ENCODE measurements at regions not wholly inside any gene's neighbourhood (a gene's known extent, or its start where the extent isn't known, plus 50 kb on each side); places are given as distances from the start of the nearest gene placed in this dataset.

DNA sequence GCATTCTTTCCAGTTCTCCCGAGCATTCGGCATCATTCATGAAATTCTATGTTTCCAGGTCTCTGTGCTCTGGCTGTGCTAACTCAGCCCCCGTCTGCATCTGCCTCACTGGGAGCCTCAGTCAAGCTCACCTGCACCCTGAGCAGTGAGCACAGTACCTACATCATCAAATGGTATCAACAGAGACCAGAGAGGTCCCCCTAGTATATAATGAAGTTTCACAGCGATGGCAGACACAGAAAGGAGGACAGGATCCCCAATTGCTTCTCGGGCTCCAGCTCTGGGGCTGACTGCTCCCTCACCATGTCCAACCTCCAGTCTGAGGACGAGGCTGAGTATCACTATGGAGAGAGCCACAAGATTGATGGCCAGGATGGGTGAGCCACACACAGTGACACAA is 52.8 kb upstream of the IGLL5 start:
- ATAC-seq (no peak), DNase-seq (no peak)
- intact Hi-C loops (cut with DNase I) = no loop called here
- Histone ChIP-seq H3K27me3 (ENCODE audit: control insufficient read depth, insufficient read depth) (no peaks in the 10 kb centered on the region), H3K4me1 (ENCODE audit: control insufficient read depth, insufficient read depth, low read length) (no peaks in the 10 kb centered on the region), H3K27ac (ENCODE audit: low read length) (no peak overlapping the region), H3K9me3 (ENCODE audit: control insufficient read depth, low read length) (peaks cover 3% of the 10 kb centered on the region), H3K4me3 (ENCODE audit: low read length) (no peak overlapping the region)
- WGBS = 77% methylated on average over 6 of the region's 6 CpGs

DNA sequence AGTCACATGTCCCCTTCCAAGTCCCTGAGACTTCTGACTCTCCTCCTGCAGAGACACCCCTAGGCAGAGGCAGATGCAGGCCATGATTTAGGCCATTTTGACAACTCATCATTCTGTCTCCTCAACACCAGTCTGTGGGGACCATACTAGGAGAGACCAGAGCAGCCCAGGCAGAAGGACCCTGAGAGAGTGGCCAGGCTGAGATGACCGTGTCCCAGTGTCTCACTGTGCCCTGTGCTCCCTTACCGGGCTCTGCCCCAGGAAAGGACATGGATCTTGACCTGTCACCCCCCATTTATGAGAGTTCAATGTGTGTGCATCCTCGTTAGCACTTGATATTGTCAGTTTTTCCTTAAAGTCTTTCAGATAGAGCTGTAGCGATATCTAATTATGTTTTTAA is 52.4 kb upstream of the IGLL5 start:
- no peak for DNase-seq
- Histone ChIP-seq H3K27me3 (ENCODE audit: control insufficient read depth, insufficient read depth) (no peaks in the 10 kb centered on the region), H3K4me1 (ENCODE audit: control insufficient read depth, insufficient read depth, low read length) (no peaks in the 10 kb centered on the region), H3K9me3 (ENCODE audit: control insufficient read depth, low read length) (peaks cover 3% of the 10 kb centered on the region), H3K4me3 (ENCODE audit: low read length) (no peak overlapping the region), H3K27ac (ENCODE audit: low read length) (no peak overlapping the region)
- intact Hi-C loops (cut with DNase I) = no loop called here
- WGBS = 80% methylated on average over 4 of the region's 4 CpGs
- no peak for ATAC-seq

DNA sequence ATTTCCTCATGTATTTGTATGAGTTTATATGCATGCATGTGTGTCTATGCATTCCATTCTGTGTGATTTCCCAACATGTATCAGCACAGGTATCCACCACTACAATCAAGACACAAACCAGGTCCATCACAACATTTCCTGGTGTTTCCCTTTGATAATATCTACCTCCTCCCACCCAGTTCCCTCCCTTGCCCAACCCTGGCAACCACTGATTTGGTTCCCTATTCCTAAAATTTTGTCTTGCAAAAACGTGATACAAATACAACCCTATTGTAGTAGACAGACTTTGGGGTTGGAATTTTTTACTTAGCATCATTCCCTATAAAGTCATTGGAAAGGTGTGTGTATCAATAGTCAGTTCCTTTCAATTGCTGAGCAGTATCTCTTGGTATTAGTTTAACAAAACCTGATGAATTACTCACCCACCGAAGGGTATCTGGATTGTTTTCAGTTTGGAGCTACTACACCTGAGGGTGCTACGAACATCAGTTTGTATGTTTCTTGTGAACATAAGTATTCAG is 51.8 kb upstream of the IGLL5 start:
- Histone ChIP-seq H3K27ac (ENCODE audit: low read length) (no peak overlapping the region), H3K4me3 (ENCODE audit: low read length) (no peak overlapping the region), H3K4me1 (ENCODE audit: control insufficient read depth, insufficient read depth, low read length) (no peaks in the 10 kb centered on the region), H3K27me3 (ENCODE audit: control insufficient read depth, insufficient read depth) (no peaks in the 10 kb centered on the region), H3K9me3 (ENCODE audit: control insufficient read depth, low read length) (no peaks in the 10 kb centered on the region)
- 62% methylated on average over 3 of the region's 3 CpGs for WGBS
- intact Hi-C loops (cut with DNase I) = no loop called here
- ATAC-seq (no peak), DNase-seq (no peak)

DNA sequence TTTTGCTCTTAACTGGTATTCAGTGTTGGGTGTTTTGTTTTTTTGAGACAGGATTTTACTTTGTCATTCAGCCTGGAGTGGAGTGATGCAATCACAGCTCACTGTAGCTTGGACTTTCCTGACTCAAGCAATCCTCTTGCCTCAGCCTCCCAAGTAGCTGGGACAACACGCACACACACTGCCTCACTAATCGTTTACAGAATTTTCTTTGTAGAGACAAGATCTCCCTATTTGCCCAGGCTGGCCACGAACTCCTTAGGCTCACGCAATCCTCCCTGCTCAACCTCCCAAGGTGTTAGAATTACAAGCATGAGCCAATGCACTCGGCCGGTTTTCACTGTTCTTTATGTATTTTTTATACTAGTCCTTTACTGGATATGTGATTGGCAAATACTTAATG is 51.0 kb upstream of the IGLL5 start:
- DNase-seq = no peak
- WGBS = 86% methylated on average over 6 of the region's 6 CpGs
- H3K27ac ChIP-seq (ENCODE audit: low read length) = no peak overlapping the region
- no peaks in the 10 kb centered on the region for H3K27me3 ChIP-seq (ENCODE audit: control insufficient read depth, insufficient read depth)
- H3K9me3 ChIP-seq (ENCODE audit: control insufficient read depth, low read length) = no peaks in the 10 kb centered on the region
- no peak overlapping the region for H3K4me3 ChIP-seq (ENCODE audit: low read length)
- H3K4me1 ChIP-seq (ENCODE audit: control insufficient read depth, insufficient read depth, low read length) = no peaks in the 10 kb centered on the region
- intact Hi-C loops (cut with DNase I) = no loop called here
- no peak for ATAC-seq

Small RNA genes in the stretch of these regions (microRNA-seq; reads per million reads assigned to microRNA genes)
- gene MIR650 = 0 reads per million in 2 donors

All from right cardiac atrium (tissue), 5 donors.